ENCODE measurements at regions not wholly inside any gene's neighbourhood (a gene's known extent, or its start where the extent isn't known, plus 50 kb on each side); places are given as distances from the start of the nearest gene placed in this dataset.

DNA sequence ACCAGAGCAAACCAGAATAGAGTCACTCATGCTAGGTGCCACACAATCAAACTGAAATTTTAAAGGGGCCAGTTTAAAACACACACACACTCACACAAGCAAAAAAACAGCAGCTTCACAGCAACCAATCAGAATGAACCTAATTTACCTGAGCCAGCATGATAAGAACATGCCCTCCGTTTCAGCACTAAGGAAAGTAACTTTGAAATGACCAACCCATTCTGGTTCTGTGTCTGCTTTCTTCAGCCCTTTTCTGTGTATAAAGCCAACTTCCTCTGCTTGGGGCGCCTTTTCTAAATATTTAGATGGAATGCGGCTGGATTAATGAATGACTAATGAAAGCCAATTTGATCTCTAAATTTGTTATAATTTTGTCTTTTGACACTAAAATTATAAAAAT lies 629.1 kb downstream of the ZEB2 start:
- TF ChIP-seq YY1 (IDR thresholded peaks at IDR 0.05; ENCODE audit: insufficient read depth, insufficient read length) (no peak), ZNF274 (IDR thresholded peaks at IDR 0.05; ENCODE audit: low read depth, low read length) (no peak), SUZ12 (IDR thresholded peaks at IDR 0.05; ENCODE audit: extremely low read depth, insufficient read depth, insufficient read length) (no peak)
- Histone ChIP-seq H3K9me3 (ENCODE audit: insufficient read depth, low read length) (peaks cover 14% of the 10 kb centered on the region; the same call in 1 of the 2 replicates), H3K4me3 (ENCODE audit: insufficient read length, low read depth) (no peak overlapping the region), H3K36me3 (ENCODE audit: insufficient read depth, insufficient read length, low read length) (no peaks in the 10 kb centered on the region), H3K27me3 (ENCODE audit: insufficient read depth, insufficient read length) (peaks cover 62% of the 10 kb centered on the region), H3K9ac (ENCODE audit: insufficient read length, low read depth) (no peak overlapping the region), H3K4me1 (ENCODE audit: insufficient read depth, insufficient read length) (no peaks in the 10 kb centered on the region)
- DNase-seq (ENCODE audit: low read depth, low spot score): no peak

DNA sequence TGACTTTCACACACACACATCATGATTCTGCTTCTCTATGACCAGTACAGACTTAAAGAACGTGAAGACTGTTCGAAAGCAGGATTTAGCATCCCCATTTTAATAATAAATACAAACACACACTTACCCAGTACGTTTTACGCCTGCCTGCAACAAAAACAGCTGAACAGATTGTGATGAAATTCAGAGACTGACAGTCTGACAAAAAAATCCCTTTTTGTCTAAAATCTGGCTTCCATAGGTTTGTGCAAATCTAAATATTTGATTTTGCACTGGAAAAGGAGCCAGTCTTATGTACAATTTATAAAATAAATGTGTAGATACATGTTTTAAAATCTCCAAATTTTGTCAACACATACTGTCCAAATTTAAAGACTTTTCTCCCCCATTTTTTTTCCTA lies 630.7 kb downstream of the ZEB2 start:
- Histone ChIP-seq H3K36me3 (ENCODE audit: insufficient read depth, insufficient read length, low read length) (no peaks in the 10 kb centered on the region), H3K4me1 (ENCODE audit: insufficient read depth, insufficient read length) (no peaks in the 10 kb centered on the region), H3K4me3 (ENCODE audit: insufficient read length, low read depth) (no peak overlapping the region), H3K9ac (ENCODE audit: insufficient read length, low read depth) (no peak overlapping the region), H3K27me3 (ENCODE audit: insufficient read depth, insufficient read length) (peaks cover 53% of the 10 kb centered on the region), H3K9me3 (ENCODE audit: insufficient read depth, low read length) (peaks cover 14% of the 10 kb centered on the region; the same call in 1 of the 2 replicates)
- DNase-seq (ENCODE audit: low read depth, low spot score): no peak
- no peak for TF ChIP-seq SUZ12 (IDR thresholded peaks at IDR 0.05; ENCODE audit: extremely low read depth, insufficient read depth, insufficient read length)
- TF ChIP-seq ZNF274 (IDR thresholded peaks at IDR 0.05; ENCODE audit: low read depth, low read length): no peak
- TF ChIP-seq YY1 (IDR thresholded peaks at IDR 0.05; ENCODE audit: insufficient read depth, insufficient read length): no peak

DNA sequence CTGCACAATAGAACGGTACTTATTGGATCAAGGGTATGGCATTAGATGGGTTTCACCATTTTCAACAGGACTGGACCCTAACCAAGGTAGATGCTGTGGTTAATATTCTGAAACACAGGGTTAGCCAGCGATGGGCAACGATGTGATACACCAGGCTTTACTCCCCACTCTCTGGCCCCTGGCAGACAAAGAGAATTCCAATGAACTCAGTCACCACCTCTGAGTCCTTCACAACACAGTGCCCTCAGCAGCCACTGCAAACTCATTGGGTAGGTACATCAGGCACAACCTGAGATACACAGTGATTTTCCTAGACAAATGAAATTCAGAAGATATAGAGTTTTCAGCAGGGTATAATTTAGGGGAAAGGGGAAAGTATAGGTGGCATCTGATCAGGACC lies 634.5 kb downstream of the ZEB2 start:
- no peaks in the 10 kb centered on the region for H3K4me1 ChIP-seq (ENCODE audit: insufficient read depth, insufficient read length)
- H3K4me3 ChIP-seq (ENCODE audit: insufficient read length, low read depth): no peak overlapping the region
- H3K9me3 ChIP-seq (ENCODE audit: insufficient read depth, low read length): peaks cover 11% of the 10 kb centered on the region; the same call in 1 of the 2 replicates
- no peak for TF ChIP-seq YY1 (IDR thresholded peaks at IDR 0.05; ENCODE audit: insufficient read depth, insufficient read length)
- no peak for TF ChIP-seq ZNF274 (IDR thresholded peaks at IDR 0.05; ENCODE audit: low read depth, low read length)
- no peak for TF ChIP-seq SUZ12 (IDR thresholded peaks at IDR 0.05; ENCODE audit: extremely low read depth, insufficient read depth, insufficient read length)
- no peaks in the 10 kb centered on the region for H3K36me3 ChIP-seq (ENCODE audit: insufficient read depth, insufficient read length, low read length)
- peaks cover 38% of the 10 kb centered on the region for H3K27me3 ChIP-seq (ENCODE audit: insufficient read depth, insufficient read length)
- DNase-seq (ENCODE audit: low read depth, low spot score): no peak
- H3K9ac ChIP-seq (ENCODE audit: insufficient read length, low read depth): no peak overlapping the region

DNA sequence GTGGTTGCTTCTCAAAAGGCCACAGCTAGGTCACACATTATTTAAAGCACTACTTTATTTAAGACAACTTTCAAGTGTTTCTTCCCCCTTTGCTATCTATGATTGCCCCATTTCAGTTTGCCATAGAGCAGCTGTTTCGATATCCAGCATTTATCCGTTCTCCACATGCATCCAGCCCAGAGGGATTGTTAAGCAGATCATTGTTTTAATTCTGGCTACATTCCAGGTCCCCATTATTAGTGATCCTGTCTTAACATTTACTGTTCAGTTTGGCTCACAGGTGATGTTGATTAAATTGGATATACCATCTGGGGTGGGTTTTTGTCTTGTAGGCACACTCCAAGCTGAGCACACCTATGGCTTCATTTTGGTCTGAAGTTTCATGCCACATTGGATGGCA lies 638.7 kb downstream of the ZEB2 start:
- Histone ChIP-seq H3K27me3 (ENCODE audit: insufficient read depth, insufficient read length) (peaks cover 2% of the 10 kb centered on the region), H3K9me3 (ENCODE audit: insufficient read depth, low read length) (no peaks in the 10 kb centered on the region), H3K4me3 (ENCODE audit: insufficient read length, low read depth) (no peak overlapping the region), H3K9ac (ENCODE audit: insufficient read length, low read depth) (no peak overlapping the region), H3K4me1 (ENCODE audit: insufficient read depth, insufficient read length) (peaks cover 2% of the 10 kb centered on the region), H3K36me3 (ENCODE audit: insufficient read depth, insufficient read length, low read length) (no peaks in the 10 kb centered on the region)
- no peak for DNase-seq (ENCODE audit: low read depth, low spot score)
- TF ChIP-seq ZNF274 (IDR thresholded peaks at IDR 0.05; ENCODE audit: low read depth, low read length): no peak
- TF ChIP-seq YY1 (IDR thresholded peaks at IDR 0.05; ENCODE audit: insufficient read depth, insufficient read length): no peak
- no peak for TF ChIP-seq SUZ12 (IDR thresholded peaks at IDR 0.05; ENCODE audit: extremely low read depth, insufficient read depth, insufficient read length)

DNA sequence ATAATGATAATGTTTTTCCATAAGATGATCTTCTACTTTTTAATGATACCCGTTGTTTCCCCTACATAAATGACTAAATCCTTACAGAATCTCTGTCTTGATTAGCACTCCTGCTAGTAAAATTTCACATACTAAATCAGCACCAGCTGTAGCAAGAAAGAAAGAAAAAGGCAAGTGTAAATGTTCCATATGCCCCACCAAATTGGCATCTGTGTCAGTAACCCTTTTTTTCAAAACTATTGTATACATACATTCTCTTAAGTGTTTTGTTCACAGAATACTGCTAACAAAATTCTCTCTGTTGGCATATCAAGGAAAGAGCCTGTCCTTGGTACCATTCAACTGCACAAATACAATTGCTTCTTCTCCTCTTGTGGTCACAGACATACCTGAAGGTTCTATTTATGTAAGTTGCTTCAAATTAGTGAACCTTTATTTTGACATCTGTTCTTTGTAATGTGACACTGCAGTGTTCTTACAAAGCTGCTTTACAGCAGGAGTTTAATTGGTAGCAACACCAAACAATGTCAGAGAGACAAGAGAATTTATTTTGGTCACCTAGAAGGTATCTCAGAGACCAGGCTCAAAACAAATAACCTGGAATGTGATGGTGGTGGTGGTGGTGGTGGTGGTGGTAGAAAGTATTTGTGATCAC lies 641.9 kb downstream of the ZEB2 start:
- no peak for TF ChIP-seq ZNF274 (IDR thresholded peaks at IDR 0.05; ENCODE audit: low read depth, low read length)
- no peak for TF ChIP-seq YY1 (IDR thresholded peaks at IDR 0.05; ENCODE audit: insufficient read depth, insufficient read length)
- no peak for TF ChIP-seq SUZ12 (IDR thresholded peaks at IDR 0.05; ENCODE audit: extremely low read depth, insufficient read depth, insufficient read length)
- Histone ChIP-seq H3K36me3 (ENCODE audit: insufficient read depth, insufficient read length, low read length) (no peaks in the 10 kb centered on the region), H3K27me3 (ENCODE audit: insufficient read depth, insufficient read length) (no peaks in the 10 kb centered on the region), H3K9me3 (ENCODE audit: insufficient read depth, low read length) (no peaks in the 10 kb centered on the region), H3K4me1 (ENCODE audit: insufficient read depth, insufficient read length) (peaks cover 2% of the 10 kb centered on the region), H3K4me3 (ENCODE audit: insufficient read length, low read depth) (no peak overlapping the region), H3K9ac (ENCODE audit: insufficient read length, low read depth) (no peak overlapping the region)
- no peak for DNase-seq (ENCODE audit: low read depth, low spot score)

DNA sequence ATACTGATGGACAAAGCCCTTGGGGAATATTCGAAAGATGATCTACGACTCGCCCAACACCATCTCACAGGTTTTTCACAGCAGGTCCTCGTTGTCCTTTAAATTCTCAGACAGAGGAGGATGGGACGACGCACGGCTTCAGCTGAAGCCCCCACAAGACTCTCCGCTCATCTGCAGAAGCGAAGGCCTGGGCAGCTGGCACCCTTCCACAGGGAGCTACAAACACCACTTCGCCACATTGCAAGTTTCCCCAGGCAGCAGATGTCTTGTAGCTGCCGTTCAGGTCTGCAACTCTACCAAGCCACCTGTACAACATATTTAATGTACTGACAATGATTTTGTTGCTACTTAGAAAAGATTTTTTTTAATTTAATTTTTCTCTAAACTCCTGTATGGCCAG lies 642.9 kb downstream of the ZEB2 start:
- Histone ChIP-seq H3K9ac (ENCODE audit: insufficient read length, low read depth) (no peak overlapping the region), H3K4me1 (ENCODE audit: insufficient read depth, insufficient read length) (peaks cover 2% of the 10 kb centered on the region), H3K36me3 (ENCODE audit: insufficient read depth, insufficient read length, low read length) (no peaks in the 10 kb centered on the region), H3K27me3 (ENCODE audit: insufficient read depth, insufficient read length) (no peaks in the 10 kb centered on the region), H3K9me3 (ENCODE audit: insufficient read depth, low read length) (no peaks in the 10 kb centered on the region), H3K4me3 (ENCODE audit: insufficient read length, low read depth) (no peak overlapping the region)
- TF ChIP-seq SUZ12 (IDR thresholded peaks at IDR 0.05; ENCODE audit: extremely low read depth, insufficient read depth, insufficient read length) (no peak), YY1 (IDR thresholded peaks at IDR 0.05; ENCODE audit: insufficient read depth, insufficient read length) (no peak), ZNF274 (IDR thresholded peaks at IDR 0.05; ENCODE audit: low read depth, low read length) (no peak)
- no peak for DNase-seq (ENCODE audit: low read depth, low spot score)

DNA sequence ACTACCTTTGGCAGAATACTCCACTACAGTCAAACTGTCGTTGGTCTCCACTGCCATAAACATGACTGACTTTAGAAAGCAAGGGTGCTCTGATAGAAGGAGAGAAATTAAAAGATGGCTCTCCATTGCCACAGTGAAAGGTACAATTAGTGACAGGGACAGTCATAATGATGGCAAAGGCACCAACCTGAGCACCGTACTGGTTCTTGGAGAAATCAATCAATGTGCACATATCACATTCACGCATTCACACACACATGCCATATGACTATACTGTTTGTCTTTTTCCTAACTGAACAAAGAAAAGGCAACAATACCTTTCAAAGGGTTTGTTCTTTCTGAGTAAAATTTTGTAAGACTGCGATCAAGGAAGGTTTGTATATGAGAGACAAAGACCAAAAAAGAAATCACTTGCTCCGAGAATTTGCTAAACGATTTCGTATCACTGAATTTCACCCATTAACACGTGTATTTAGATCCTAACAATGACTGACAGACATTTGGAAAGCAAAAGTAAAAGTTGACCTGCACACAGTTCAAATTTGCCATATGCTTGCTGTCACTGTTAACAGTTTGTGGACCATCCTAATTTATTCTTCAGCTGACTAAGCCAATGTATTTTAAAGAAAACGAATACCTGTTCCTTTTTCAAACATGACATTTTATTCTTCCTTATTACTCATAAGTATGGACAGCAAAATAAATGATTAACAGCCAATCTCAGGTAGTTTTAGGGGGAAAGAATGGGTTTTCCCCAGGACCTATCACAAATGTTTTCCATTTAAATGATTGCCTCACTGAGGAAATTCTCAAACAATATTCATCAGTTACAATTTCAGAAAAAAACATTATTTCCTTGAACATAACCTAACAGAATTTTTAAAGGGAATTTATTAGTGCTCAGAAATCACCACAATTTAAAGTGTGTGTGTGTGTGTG lies 644.4 kb downstream of the ZEB2 start:
- H3K9ac ChIP-seq (ENCODE audit: insufficient read length, low read depth): no peak overlapping the region
- peaks cover 1% of the 10 kb centered on the region; the same call in 1 of the 2 replicates for H3K9me3 ChIP-seq (ENCODE audit: insufficient read depth, low read length)
- TF ChIP-seq ZNF274 (IDR thresholded peaks at IDR 0.05; ENCODE audit: low read depth, low read length) (no peak), SUZ12 (IDR thresholded peaks at IDR 0.05; ENCODE audit: extremely low read depth, insufficient read depth, insufficient read length) (no peak), YY1 (IDR thresholded peaks at IDR 0.05; ENCODE audit: insufficient read depth, insufficient read length) (no peak)
- no peaks in the 10 kb centered on the region for H3K36me3 ChIP-seq (ENCODE audit: insufficient read depth, insufficient read length, low read length)
- H3K27me3 ChIP-seq (ENCODE audit: insufficient read depth, insufficient read length): no peaks in the 10 kb centered on the region
- H3K4me3 ChIP-seq (ENCODE audit: insufficient read length, low read depth): no peak overlapping the region
- no peak for DNase-seq (ENCODE audit: low read depth, low spot score)
- H3K4me1 ChIP-seq (ENCODE audit: insufficient read depth, insufficient read length): peaks cover 2% of the 10 kb centered on the region

Data from NT2/D1 (cell line).